ENCODE measurements at regions not wholly inside any gene's neighbourhood (a gene's known extent, or its start where the extent isn't known, plus 50 kb on each side); places are given as distances from the start of the nearest gene placed in this dataset.
"Not testable (repeated sequence)": the region's sequence is repeated elsewhere in the genome, so short reads cannot be mapped to it uniquely, and the experiment has no call there.

DNA sequence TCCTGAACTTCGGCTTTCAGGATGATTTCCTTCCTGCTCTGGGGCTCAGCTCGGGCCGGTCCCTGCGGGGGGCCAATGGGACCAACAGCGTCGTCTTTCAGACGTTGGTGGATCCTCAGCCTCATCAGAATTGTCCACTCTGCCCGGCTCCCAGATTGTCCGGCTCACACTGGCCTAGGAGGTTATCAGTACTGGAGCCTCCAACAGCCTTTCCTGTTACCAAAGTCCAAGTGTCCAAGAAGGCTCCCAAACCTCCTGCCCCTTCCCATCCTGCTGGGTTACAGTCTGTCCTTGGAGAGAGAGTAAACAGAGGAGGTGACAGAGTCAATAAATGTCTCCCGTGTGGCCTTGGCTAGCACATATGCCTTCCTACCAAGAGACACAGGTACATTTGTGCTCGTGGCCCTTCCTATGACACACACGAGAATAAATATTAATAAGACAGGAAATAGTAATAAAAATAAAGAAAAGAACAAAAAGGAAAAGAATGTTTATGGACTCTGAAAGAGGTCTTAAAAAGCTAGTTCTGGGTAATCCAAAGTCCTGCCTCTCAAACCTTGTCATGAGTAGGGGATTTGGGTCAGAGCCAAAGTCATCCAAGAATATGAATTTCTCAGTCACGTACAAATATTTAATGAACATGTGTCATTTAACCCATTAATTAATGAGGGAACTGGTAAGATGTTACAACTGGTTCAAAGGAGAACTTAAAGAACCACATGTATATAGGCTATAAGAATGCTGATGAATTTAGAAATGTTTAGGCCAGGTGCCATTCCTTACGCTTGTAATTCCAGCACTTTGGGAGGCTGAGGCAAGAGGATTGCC, 80.8 kb upstream of the SLC2A1 start:
- DNase-seq: no peak

DNA sequence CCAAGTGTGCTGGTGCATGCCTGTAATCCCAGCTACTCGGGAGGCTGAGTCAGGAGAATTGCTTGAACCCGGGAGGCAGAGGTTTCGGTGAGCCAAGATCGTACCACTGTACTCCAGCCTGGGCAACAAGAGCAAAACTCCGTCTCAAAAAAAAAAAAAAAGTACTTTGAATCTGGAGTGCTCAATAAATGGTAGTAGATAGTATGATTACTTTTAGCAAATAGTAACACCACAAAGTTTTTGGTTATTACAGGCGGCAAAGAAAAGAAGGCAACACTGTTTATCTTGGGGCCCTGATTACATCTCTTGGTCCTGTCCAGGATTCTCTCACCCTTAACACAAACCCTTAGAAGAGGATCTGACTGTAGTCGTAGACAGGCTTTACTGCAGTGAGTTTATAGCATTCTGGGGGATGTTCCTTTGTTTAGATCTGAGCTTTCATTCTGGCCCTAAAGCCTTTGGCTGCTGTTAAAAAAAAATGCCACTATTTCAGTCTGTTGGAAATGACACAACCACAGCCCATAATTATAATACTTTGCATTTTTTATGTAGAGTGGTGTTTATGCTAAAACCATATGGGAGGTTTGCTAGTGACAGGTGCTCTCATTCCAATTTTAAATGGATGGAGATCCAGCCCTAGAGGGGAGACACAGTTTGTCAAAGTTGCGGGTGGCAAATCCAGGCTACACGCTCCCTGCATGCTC, 79.7 kb upstream of the SLC2A1 start:
- DNase-seq: no peak

DNA sequence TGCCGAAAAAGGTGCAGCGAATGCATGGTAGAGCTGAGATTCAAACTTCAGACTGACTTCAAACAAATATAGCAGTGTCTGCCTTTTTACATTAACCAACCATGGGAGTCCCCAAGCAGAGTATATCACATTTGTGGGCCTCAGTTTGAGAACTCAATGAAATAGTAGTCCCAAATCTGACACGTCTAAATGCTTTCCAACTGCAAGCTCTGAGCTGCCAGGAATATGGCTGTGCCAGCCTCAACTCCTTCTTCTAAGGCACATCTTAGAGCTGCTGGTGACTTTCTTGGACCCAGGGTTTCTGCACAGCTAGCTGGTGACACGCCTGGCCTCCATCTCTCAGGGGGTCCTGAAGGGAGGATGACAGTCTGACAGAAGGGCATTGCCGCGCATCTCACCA, 78.8 kb upstream of the SLC2A1 start:
- DNase-seq: no peak

DNA sequence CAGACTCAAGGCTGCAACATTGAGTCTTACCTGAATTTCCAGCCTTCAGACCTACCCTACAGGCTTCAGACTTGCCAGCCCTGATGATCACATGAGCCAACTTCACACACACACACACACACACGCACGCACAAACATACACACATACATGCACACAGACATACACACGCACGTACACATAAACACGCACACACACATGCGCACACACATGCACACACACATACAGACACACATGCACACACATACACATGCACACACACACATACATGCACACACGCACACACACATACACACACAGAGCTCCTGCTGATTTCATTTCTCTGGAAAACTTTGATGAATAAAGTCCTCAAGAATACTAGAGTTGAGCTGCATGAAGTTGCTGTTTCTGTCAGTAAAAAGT, 78.3 kb upstream of the SLC2A1 start:
- no peak for DNase-seq

DNA sequence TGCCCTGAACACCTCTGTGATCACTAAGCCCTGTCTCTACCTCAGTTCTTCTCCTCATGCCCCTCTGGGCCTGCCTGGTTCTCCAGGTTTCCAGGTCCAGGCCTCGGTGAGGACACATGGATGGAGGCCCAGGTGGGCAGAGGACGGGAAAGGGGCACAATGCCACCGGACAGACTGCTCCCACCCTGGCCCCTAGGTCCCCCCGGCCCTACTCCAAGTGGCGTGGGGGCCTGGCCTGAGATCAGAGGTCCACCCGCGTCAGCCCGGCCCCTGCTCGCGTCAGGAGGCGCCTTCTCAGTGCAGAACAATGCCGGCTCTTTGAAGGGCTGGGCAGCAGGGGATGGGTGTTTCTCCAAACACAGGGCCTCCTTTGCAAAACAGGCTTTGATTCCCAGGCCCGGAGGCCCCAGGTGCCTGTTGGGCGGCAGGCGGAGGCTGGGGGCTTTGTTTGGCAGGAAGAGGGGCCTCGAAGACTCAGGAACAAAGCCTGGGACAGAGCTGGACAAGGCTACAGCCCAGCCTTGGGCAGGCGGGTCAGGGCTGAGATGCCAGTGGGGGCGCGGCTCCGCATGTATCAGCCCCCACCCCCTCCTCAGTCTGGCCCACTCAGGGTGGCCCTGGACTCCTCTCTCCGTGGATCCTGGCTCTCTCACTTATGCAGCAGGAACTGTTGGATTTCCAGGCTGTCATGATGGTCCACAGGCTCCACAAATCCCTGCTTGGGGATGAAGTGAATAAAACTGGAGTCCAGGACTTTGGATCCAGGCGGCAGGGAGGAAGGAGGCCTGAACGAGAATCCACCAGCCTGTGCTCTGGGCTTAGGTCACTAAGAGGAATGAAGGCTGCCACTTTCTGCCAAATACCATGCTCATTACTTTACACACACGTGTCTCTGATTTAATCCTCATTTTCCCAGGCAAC, 77.4 kb upstream of the SLC2A1 start:
- no peak for DNase-seq

DNA sequence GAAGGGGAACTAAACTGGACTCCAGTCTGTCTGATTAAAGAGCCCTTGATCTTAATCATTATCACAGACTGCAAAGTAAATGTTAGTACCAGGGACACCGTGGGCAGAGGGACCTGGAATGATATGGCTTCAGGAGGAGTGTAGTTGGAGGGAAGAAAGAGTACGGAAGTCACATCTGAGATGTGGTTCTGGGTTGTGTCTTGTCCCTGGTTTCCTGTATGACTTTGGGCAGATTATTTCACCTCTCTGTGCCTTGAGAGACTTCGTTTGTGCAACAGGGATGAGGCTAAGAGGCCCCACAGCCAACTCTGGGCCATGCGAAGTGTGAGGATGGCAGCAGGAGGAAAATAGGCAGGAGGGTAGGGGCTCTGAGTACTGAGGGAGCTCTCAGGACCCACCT, 76.1 kb upstream of the SLC2A1 start:
- DNase-seq: peak; percentile 5

DNA sequence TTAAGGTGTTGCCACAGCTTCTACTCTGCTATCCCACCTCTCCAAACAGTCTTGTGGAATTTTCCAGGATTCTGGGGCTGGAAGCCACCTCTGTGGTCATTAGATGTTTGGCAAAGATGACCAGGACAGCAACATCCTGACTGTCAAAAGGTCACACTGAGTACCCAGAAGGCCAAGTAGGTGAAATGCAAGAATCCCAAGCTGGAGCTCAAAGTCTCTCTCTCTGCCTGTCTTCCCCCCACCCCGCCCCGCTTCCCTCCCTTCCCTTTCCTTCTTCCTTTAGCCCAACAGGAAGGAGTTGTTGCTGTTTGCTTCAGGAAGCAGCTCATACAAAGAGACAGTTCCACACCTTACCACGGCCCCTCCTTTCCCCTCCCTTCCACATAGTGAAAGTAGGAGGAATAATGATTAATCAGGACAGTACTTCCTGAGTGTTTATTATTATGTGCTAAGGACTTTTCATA, 75.6 kb upstream of the SLC2A1 start:
- DNase-seq: no peak

DNA sequence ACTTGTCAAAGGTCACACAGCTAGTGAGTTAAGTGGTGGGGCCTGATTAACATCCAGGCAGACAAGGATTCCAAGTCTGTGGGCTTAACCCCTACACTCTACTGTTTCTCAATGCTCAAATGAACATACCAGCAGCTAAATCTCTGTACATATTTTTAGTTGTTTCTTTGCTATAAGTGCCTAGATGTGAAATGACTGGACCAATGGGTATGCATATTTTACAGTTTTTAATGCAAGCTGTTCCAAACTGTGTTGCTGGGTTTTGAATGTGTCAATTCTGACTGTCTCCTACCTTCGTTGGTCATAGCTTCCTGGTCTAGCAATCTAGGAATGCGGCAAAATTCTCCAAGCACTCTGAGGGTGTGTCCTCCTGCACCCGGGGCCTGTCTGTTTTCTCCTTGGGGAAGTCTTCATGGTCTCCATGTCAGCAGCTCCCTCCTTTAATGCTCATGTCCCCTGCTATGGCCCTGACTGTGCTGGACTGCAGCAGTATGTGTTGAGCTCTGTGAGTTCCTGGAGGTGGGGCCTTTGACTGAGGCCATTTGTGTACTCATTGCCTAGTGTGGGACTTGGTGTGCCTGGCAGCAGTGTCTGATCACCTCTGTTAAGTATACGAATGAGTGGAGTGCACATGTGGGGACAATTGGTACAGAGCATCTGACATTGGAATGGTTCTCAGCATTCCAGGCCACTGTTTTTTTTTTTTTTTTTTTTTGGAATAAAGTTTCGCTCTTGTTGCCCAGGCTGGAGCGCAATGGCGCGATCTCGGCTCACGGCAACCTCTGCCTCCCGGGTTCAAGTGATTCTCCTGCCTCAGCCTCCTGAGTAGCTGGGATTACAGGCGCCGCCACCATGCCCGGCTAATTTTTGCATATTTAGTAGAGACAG, 72.9 kb upstream of the SLC2A1 start:
- DNase-seq: no peak

DNA sequence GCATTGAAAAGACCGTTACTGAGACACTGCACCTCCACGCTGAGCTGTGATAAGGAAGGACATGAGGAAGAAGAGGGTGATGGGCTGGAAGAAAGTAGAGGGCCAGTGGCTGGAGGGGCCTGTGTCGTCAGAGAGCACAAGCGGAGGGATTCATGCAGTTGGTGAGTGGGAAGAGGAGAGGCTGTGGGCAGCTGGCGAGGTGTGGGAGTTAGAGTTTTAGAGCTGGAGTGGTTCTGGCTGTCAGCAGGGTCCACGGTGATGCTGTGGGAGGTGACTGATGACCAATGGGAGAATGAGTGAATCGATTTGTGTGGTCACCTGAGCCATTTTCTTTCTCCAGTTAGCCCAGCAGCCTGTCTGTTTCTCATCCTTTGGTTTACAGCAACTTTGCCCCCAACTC, 66.2 kb upstream of the SLC2A1 start:
- no peak for DNase-seq

DNA sequence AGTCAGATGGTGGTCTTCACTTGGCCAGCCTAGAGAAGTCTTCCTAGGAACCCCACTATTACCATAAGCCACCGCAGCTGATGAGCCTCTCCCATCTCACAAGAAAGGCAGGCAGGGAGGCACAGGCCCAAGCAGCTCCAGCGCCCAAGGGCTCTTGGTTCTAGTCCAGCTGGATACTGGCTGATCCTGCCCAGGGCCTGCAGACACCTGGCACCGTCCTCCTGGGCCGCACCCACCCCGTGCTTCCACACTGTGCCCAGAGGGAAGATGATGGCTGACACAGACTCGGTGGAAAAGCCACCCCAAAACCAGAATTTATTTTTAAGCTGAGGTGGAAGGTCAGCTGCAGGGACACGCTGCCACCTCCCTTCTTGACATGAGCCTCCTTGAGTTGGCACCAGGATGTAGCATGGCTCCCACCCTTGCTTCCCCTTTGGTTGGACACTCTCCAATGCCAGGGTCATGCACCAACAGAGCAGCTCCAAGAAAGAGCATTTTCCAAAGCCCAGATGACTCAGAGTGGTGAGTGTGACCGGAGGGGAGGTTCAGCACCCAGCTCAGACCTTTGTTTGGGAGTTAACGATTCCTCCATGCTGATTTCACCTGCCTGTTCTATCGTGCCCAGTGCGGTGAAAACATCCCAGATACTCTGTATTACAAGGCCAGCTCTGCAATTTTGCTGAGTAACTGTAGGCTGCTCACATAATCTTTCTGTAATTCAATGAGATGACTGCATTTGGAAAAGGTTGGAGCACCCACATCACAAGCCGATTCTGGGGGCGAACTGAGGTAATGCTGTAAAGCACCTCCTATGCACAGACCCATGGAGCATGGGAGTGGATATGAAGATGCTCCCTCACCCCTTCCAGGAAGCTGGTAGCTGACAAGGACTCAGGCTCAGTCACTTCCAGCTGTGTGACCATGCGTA, 63.1 kb upstream of the SLC2A1 start:
- DNase-seq: no peak

DNA sequence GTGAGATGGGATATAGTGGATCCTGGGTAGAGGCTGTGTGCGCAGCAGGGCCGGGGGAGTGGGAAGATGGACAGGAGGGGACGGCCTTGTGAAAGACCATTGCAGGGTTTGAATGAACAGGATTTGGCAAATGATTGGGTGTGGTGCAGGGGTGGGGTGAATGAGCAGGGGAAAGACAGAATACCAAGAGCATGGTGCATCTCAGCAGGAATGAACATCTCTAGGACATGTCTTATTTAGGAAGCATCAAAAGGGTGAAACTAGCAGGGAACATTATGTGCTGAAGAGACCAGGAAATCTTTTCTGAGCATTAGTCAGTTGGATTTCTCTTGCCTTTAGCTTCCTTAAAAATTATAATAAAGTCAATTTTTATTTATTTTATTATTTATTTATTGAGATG, 60.6 kb upstream of the SLC2A1 start:
- DNase-seq: no peak

DNA sequence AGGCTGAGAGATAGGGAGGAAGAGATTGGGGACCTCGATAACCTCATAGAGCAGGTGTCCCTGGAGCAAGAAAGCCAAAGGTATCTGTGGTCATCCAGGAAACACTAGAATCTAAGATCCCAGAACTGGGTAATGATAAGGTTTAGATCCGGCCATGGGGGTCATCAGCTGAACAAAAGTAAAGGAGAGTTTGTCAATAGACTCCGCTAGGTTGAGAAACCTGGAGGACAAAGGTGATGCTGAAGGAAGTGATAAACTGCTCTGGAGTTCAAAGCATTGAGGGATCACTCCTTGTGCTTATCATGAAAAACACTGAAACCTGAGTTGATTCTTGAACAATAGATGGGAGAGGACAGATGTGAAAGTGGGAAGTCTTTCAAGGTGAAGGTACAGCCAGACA, 59.5 kb upstream of the SLC2A1 start:
- no peak for DNase-seq

DNA sequence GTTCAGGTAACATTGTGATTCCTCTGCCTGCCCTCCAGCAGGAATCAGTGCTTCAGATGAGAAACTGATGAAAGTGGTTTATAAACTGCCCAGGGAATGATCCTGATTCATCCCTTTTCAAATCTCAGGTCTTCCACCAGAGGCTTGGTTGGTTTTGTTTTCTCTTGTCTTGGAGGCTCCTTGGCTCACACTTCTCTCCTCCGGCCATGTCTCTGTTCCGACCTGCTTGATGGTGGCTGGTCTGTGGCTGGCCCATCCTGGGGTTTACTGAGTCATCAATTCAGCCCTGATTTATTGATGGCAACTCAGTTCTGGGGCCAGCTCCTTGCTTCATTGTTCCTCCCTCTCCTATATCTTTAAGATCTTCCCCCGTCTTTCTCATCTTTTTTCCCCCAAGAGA, 56.6 kb upstream of the SLC2A1 start:
- DNase-seq: no peak

DNA sequence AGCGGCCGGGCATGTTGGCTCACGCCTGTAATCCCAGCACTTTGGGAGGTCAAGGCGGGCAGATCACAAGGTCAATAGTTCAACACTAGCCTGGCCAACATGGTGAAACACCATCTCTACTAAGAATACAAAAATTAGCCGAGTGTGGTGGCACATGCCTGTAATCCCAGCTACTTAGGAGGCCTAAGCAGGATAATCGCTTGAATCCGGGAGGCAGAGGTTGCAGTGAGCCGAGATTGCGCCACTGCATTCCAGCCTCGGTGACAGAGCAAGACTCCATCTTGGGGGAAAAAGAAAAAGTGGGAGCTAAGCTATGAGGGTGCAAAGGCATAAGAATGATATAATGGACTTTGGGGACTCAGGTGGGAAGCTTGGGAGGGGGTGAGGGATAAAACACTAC, 55.9 kb upstream of the SLC2A1 start:
- not testable (repeated sequence) for DNase-seq

DNA sequence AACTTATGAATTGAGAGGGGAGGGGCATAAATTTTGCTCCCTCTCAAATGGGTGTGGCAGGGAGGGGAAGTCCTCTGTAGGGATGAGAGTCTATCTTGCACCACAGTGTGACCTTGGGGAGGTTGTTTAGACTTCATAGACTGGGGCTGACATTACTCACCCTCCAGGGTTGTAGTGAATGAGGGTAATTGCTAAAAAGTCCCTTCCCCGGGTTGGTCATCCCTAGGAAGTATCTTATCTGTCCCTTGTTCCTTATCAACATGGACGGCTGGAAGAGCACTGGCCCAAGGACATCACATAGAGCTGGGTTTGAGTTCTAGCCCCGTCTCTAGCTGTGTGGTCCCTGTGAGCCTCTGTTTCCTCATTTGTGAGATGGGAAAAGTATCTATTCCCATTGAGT, 52.4 kb upstream of the SLC2A1 start:
- DNase-seq: no peak

DNA sequence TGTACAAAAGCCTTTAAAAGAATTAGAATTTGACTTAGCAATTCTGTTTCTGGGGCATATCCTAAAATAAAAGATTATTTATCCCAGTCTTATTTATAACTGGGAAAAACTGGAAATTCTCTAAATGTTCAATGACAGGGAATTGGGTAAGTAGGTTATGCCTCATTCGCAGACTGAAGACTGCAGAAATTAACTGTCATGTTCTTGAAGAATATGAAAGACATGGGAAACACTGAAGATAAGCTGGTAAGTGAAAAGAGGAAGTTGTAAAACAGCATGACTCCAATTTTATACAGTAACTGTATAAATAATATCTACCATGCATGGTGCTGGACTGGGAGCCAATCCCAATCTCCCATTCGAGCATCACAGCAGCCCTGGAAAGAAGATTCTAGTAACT, 50.6 kb upstream of the SLC2A1 start:
- DNase-seq: no peak

DNA sequence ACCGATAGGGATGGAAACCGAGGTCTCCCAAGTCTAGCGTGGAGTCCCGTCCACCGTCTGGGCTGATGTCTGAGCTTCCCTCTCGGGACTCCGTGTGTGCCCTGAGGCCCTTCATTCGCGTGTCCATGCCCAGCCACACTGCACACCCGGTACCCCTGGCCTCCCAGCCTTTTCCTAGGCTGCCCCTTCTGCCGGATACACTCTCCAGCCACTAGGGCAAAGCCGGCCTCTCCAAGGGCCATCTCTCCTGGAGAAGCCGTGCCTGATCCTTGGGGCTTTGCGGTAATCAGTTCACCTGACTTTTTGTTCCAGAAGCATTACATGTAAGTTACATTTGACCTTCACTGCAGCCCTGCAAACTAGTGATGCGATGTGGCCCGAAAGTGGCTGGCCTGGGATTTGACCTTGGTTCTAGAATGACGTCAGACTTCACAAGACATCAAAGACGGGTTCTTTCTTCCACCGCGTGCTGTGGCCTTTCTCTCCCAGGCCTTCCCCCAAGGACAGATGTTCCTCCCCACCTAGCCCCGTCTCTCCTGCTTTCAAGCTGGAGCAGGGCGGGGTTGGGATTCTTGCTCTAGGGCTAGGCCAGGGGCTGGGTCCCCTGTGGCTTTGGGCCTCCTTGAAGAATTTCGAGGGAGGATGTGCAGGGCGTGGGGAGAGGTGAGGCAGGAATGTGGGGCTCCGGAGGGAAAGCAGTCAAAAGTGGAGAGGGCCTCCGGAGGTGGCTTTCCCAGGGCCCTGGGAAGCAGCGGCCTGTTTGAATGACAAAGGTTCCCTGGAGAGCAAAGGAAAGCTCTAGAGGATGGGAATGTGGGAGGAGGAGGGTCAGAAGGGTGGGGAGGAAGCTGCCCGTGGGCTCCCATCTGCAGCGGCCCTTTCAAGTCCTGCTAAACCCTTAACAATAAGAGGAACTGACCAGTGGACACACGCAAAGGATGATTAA, 49.7 kb upstream of the SLC2A1 start:
- no peak for DNase-seq
